Chondrocyte (in vitro differentiated cells): ENCODE measurements at regions not wholly inside any gene's neighbourhood (a gene's known extent, or its start where the extent isn't known, plus 50 kb on each side); places are given as distances from the start of the nearest gene placed in this dataset.
"Not testable (repeated sequence)": the region's sequence is repeated elsewhere in the genome, so short reads cannot be mapped to it uniquely, and the experiment has no call there.

Experiments used
- DNase-seq: peaks from one replicate; pipeline ENCODE4 v3.0.0; 2021; ENCODE audit warnings: mixed read lengths, low spot score
- H3K27ac Mint-ChIP-seq: one replicate; pipeline ENCODE4 v1.8.0; 2021; ENCODE audit warnings: mild to moderate bottlenecking, moderate library complexity, mixed read lengths; ENCODE audit not compliant: unreplicated experiment
- H3K27me3 Mint-ChIP-seq: 2 replicates; pipeline ENCODE4 v1.8.0; 2021; ENCODE audit warnings: low read depth, mixed read lengths
- H3K36me3 Mint-ChIP-seq: 2 replicates; pipeline ENCODE4 v1.8.0; 2021; ENCODE audit warnings: low read depth, mixed read lengths
- H3K4me1 Mint-ChIP-seq: 2 replicates; pipeline ENCODE4 v1.8.0; 2021; ENCODE audit warnings: low read depth, mild to moderate bottlenecking, mixed read lengths
- H3K4me3 Mint-ChIP-seq: one replicate; pipeline ENCODE4 v1.8.0; 2021; ENCODE audit warnings: mild to moderate bottlenecking, moderate library complexity, mixed read lengths; ENCODE audit not compliant: unreplicated experiment
- H3K9me3 Mint-ChIP-seq: 2 replicates; pipeline ENCODE4 v1.8.0; 2021; ENCODE audit warnings: low read depth, mixed read lengths
- CTCF ChIP-seq: fragments of 200-600 bp; sonication (generic); IDR thresholded peaks from 2 replicates; pipeline ENCODE4 v1.5.0; 2021; ENCODE audit warnings: antibody characterized with exemption, mild to moderate bottlenecking, moderate library complexity

- peaks cover 9% of the 10 kb centered on the region for H3K27me3 Mint-ChIP-seq
- H3K36me3 Mint-ChIP-seq: no peaks in the 10 kb centered on the region
- H3K4me1 Mint-ChIP-seq: peaks cover 5% of the 10 kb centered on the region
- H3K4me3 Mint-ChIP-seq: no peak overlapping the region
- DNase-seq: no peak
- H3K9me3 Mint-ChIP-seq: no peaks in the 10 kb centered on the region
- no peak overlapping the region for H3K27ac Mint-ChIP-seq
- TF ChIP-seq CTCF: no peak
Measured at GRCh38 chr13:91245288-91245687, 102.2 kb upstream of the MIR17HG start.

- no peak for DNase-seq
- Mint-ChIP-seq H3K9me3 (no peaks in the 10 kb centered on the region), H3K36me3 (no peaks in the 10 kb centered on the region), H3K4me3 (no peak overlapping the region), H3K27ac (no peak overlapping the region), H3K27me3 (peaks cover 11% of the 10 kb centered on the region), H3K4me1 (peaks cover 3% of the 10 kb centered on the region)
- peak; percentile 85 for TF ChIP-seq CTCF
Measured at GRCh38 chr13:91247768-91248167, 99.7 kb upstream of the MIR17HG start.

- Mint-ChIP-seq H3K4me1 (no peaks in the 10 kb centered on the region), H3K36me3 (no peaks in the 10 kb centered on the region), H3K9me3 (no peaks in the 10 kb centered on the region), H3K27ac (no peak overlapping the region), H3K27me3 (peaks cover 11% of the 10 kb centered on the region), H3K4me3 (no peak overlapping the region)
- no peak for DNase-seq
- TF ChIP-seq CTCF: no peak
Measured at GRCh38 chr13:91248249-91248648, 99.2 kb upstream of the MIR17HG start.

- DNase-seq: no peak
- H3K27me3 Mint-ChIP-seq: peaks cover 11% of the 10 kb centered on the region
- no peak overlapping the region for H3K4me3 Mint-ChIP-seq
- H3K27ac Mint-ChIP-seq: no peak overlapping the region
- H3K9me3 Mint-ChIP-seq: no peaks in the 10 kb centered on the region
- no peaks in the 10 kb centered on the region for H3K4me1 Mint-ChIP-seq
- no peaks in the 10 kb centered on the region for H3K36me3 Mint-ChIP-seq
- no peak for TF ChIP-seq CTCF
Measured at GRCh38 chr13:91249370-91249769, 98.1 kb upstream of the MIR17HG start.

- peaks cover 11% of the 10 kb centered on the region for H3K27me3 Mint-ChIP-seq
- H3K36me3 Mint-ChIP-seq: no peaks in the 10 kb centered on the region
- DNase-seq: no peak
- H3K9me3 Mint-ChIP-seq: no peaks in the 10 kb centered on the region
- H3K4me1 Mint-ChIP-seq: no peaks in the 10 kb centered on the region
- H3K27ac Mint-ChIP-seq: no peak overlapping the region
- H3K4me3 Mint-ChIP-seq: no peak overlapping the region
- no peak for TF ChIP-seq CTCF
Measured at GRCh38 chr13:91249861-91250260, 97.6 kb upstream of the MIR17HG start.

GRCh38 chr13:91251573-91251972, 95.9 kb upstream of the MIR17HG start:
- not testable (repeated sequence) for H3K27ac Mint-ChIP-seq, DNase-seq, H3K9me3 Mint-ChIP-seq, H3K4me1 Mint-ChIP-seq, H3K4me3 Mint-ChIP-seq, H3K36me3 Mint-ChIP-seq
- H3K27me3 Mint-ChIP-seq: peaks cover 11% of the 10 kb centered on the region
